KOPT-K1 (cell line): ENCODE measurements at regions not wholly inside any gene's neighbourhood (a gene's known extent, or its start where the extent isn't known, plus 50 kb on each side); places are given as distances from the start of the nearest gene placed in this dataset.

Experiments
- H3K27ac ChIP-seq: fragments of 200-600 bp; sonication (generic); 2 replicates; pipeline ENCODE4 v1.5.1; 2016; ENCODE audit warnings: antibody characterized with exemption, mild to moderate bottlenecking, low read depth, low read length; ENCODE audit not compliant: poor library complexity, severe bottlenecking
- H3K36me3 ChIP-seq: fragments of 200-600 bp; sonication (generic); 2 replicates; pipeline ENCODE4 v1.5.1; 2017; ENCODE audit warnings: antibody characterized with exemption, mild to moderate bottlenecking, low read length, moderate library complexity; ENCODE audit not compliant: insufficient read depth
- H3K9me3 ChIP-seq: fragments of 200-600 bp; sonication (generic); 2 replicates; pipeline ENCODE4 v1.5.1; 2017; ENCODE audit warnings: antibody characterized with exemption, low read length, mild to moderate bottlenecking; ENCODE audit not compliant: insufficient read depth, poor library complexity, severe bottlenecking

DNA sequence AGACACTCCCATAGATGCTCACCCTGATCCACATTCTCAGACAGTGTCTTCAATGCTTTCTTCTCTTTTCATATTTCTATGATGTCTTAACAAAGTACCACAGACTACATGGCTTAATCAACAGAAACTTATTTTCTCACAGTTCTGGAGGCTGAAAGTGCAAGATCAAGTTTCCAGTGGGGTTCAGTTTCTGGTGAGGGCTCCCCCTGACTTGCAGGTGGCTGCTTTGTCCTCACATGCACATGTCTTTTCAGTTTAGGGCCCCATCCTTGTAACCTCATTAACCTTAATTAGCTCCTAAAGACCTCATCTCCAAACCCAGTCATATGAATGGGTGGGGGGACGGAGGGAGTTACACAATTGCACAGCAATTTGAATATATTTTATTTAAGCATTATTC is 335.8 kb downstream of the AASDHPPT start:
- H3K27ac ChIP-seq = no peak overlapping the region
- H3K36me3 ChIP-seq = no peaks in the 10 kb centered on the region
- H3K9me3 ChIP-seq = no peaks in the 10 kb centered on the region

DNA sequence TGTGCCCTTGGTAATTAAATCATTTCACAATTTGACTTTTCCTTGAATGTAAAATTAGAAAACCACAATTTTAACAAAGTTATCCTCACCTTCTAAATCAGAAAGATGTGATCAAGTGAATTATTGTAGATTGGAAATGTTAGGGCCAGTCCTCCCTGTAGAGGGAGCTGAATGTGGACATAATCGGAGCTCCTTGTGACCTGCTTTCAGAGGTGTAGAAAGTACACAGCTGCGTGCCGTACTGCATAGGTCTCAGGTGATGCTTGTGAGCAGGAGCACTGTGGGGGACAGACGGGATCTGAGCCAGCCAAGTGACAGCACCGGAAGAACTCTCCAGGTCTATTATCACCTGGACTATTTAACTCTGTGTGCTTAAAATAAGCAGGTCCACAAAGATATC is 338.0 kb downstream of the AASDHPPT start:
- H3K27ac ChIP-seq = no peak overlapping the region
- H3K9me3 ChIP-seq = no peaks in the 10 kb centered on the region
- H3K36me3 ChIP-seq = no peaks in the 10 kb centered on the region

DNA sequence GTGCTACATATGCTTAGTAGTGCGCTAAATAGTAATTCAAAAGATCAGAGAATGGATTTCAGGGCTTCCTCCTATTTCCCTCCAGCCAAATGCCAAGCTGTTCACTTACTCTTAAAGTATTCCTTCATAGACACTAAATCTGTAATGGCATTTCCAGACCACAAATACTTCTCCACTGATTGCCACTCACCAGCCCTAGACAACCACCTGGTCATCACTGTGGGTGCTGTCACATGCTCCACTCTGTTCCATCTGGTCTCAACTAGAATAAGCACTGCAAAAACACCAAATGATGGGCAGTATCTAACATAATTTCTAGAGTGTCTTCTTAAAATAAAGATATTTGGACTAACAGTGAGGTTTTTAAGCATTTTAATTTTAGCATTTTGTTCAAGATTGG is 341.3 kb downstream of the AASDHPPT start:
- H3K9me3 ChIP-seq = no peaks in the 10 kb centered on the region
- no peak overlapping the region for H3K27ac ChIP-seq
- H3K36me3 ChIP-seq = no peaks in the 10 kb centered on the region

DNA sequence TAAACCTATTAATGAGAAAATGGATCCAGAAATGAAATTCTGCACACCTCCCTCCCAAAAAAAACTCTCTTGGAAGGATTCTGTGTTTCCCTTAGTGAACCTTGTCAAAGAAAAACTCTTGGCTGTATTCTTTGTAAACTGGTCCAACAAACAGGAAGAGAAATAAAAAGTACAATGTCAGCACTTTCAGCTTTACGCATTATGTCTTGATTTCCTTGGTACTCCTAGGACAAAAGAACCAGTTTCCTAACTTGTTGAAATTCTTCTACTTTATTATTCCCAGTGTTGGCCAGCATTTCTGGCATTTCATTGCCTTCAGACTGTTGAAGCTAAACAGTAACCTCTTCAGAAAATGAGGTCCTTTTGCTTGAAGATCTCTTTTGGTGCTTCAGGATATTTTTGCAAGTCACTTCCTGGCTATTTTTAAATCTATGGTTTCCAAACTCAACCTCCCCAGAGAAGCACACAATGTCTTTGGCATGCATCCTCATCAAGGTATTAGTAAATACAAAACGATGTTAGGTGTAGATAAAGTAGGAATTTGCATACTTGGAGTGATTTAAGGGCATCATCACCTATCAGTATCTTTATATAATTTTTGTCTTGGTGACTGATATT is 342.7 kb downstream of the AASDHPPT start:
- Histone ChIP-seq H3K27ac (no peak overlapping the region), H3K36me3 (no peaks in the 10 kb centered on the region), H3K9me3 (no peaks in the 10 kb centered on the region)

DNA sequence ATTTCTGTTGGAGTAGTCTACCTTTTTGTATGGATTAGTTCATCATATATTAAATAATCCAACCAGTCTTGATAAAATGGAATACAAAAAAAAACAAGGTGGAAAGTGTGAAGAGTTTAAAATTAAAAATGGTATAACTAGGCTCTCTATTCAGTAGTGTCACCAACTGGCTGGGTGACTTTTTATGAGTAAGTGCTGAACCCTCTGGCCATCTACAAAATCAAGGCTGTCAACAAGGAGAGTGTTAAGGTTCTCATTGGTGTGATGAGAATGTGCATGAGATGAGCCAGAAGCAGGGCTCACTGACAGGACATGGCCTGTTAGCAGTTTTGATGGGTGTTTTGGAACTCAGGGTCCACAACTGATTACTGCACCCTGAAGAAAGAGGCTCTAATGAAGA is 343.2 kb downstream of the AASDHPPT start:
- no peaks in the 10 kb centered on the region for H3K36me3 ChIP-seq
- H3K9me3 ChIP-seq = no peaks in the 10 kb centered on the region
- H3K27ac ChIP-seq = no peak overlapping the region

DNA sequence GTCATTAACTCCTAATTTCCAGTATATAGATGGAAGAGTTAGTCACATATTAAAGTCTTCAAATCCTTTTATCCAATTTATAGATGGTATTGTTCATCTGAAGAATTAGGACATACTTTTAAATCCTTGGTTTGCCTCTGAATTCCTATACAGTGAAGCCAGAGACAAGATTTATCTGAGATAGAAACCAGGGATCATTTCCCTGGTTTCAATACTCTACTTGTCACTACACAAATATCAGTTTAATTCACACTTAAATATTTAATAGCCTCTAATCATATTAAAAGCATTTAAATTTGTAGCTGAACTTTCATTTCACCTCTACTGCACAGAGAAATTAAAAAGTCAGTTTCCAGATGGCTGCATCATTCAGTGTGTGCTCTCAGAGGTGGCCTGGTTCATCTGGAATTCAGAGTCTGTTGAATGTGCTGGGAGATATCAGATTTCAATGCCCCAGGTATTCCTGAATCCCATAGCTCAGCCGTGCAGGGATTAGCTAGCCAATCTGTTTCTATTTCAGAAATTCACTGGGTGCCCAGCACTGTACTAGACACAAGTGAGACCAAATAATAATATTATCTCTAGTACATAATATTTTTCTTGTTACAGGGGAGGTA is 344.3 kb downstream of the AASDHPPT start:
- H3K27ac ChIP-seq = no peak overlapping the region

DNA sequence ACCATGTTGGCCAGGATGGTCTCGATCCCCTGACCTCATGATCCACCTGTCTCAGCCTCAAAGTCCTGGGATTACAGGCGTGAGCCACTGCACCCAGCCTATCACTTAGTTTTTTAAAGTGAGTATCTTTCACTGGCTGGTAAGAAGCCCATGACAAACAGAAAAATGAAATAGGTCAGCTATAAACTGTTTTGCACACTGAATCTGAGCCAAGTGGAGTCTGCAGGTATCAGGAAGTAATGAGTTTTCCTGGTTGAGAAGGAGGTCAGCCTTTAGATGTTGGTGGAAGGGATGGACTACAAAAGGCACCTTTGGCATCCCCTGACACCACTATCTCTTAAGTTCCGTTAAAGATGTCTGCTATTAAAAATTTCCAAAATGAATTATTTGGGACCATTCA is 345.1 kb downstream of the AASDHPPT start:
- H3K36me3 ChIP-seq = no peaks in the 10 kb centered on the region
- H3K27ac ChIP-seq = no peak overlapping the region
- no peaks in the 10 kb centered on the region for H3K9me3 ChIP-seq

More for the DNA sequence above, 344.3 kb downstream of the AASDHPPT start:
- no peaks in the 10 kb centered on the region for H3K36me3 ChIP-seq
- no peaks in the 10 kb centered on the region for H3K9me3 ChIP-seq

DNA sequence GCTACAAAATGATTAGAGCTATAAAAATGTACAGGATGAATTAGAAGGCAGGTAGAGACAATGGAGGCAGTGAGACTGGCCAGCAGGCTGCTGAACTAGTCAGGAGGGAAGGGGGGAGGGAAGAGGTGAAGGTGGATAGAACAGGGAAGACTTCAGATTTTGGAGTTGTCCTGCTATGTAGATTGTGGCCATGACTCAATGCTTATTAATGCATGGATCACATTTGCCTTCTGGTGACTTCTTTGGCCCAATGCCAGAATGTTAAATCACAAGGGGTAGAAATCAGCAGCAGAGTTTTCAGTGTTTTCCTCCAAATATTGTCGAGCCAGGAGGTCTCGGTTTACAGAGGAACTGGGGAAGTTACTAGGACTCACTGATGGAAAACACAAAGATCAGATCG is 346.6 kb downstream of the AASDHPPT start:
- H3K27ac ChIP-seq = no peak overlapping the region
- no peaks in the 10 kb centered on the region for H3K9me3 ChIP-seq
- H3K36me3 ChIP-seq = no peaks in the 10 kb centered on the region

DNA sequence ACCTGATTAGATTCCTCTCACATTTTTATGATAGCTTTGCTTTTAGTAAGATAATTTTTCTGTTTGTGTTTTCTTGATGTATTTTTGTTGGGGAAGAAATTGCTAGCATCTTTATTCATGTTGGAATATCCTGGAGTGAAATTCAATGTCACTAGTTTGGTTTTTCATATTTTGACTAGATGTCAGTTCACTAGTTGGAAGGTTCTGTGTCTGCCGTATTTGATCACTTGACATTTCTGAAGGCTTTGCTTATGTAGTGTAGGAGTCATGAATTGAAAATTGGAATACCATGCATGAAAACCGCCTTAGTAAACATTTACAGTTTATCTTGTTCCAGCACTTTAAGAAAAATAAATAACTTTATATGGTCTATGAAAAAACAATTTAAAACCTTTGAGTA is 348.4 kb downstream of the AASDHPPT start:
- H3K9me3 ChIP-seq = no peaks in the 10 kb centered on the region
- H3K36me3 ChIP-seq = no peaks in the 10 kb centered on the region
- no peak overlapping the region for H3K27ac ChIP-seq

DNA sequence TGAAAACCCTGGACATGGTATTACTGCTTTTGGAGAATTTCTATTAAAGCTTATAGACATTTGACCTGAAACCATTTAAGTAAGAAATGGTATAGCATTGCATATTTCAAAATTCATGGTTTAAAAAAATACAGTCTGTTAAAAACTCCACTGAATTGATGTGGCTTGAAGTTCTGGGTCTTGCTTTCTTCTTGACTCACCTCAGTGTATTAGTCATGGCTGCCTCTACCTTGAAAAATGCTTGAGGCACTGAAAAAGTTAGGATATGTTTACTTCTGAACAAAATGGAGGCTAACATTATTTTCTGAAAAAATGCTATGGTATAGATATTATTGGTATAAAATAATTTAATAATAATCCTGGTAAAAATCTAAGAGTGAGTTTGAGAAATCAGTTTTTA is 349.2 kb downstream of the AASDHPPT start:
- Histone ChIP-seq H3K36me3 (no peaks in the 10 kb centered on the region), H3K9me3 (no peaks in the 10 kb centered on the region), H3K27ac (no peak overlapping the region)

DNA sequence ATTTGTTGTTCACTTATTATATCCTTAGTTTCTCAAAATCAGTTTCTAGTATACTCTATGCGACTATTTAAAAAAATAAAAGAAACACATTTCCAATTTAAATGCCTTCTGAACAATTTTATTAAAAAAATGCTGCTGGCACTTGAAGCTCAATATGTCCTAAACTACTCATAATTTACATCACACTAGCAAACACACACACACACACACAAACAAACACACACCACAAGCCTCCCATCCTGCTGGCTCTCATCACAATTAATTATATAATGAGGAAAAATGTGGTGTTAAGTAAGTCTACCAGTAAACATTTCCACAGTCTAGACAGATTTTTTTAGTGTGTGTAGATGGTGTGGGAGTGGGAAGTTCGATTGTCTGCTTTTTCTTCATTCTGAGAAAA is 350.3 kb downstream of the AASDHPPT start:
- Histone ChIP-seq H3K9me3 (no peaks in the 10 kb centered on the region), H3K36me3 (no peaks in the 10 kb centered on the region), H3K27ac (no peak overlapping the region)

DNA sequence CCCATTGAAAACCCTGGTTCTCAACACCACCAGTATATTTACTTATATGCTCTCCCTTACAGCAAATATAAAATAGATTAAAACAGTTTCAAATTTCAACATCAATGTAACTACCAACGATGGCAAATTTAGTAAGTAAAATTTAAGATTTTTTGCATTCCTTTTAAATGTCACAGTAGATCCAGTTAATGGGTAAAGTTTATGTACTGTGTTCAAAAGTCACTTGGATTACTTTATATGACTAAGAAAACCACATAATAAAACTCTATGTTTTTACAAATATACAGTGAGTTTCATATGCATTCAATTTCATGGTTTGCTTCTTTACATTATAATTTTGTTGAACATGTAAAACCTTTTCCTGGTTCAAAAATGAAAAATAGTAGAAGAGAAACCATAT is 364.6 kb downstream of the AASDHPPT start:
- no peaks in the 10 kb centered on the region for H3K36me3 ChIP-seq
- H3K27ac ChIP-seq = no peak overlapping the region
- no peaks in the 10 kb centered on the region for H3K9me3 ChIP-seq

DNA sequence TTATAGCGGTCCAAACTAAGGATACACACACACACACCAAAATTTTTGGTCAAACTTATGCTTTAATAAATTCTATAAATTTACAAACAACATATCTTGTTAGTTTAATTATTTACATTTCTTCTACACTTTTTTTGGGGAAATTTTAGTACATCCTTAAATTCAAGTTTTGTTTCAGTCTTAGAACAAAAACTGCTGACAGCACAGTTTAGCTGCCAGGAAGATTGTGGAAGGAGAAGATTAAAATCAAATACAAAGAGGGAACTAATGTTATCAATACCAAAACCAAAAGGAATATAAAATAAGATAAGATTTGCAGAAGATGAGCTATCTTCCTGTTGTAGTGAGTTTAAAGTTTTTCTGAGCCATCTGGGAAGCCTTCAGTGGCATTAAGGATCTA is 368.8 kb downstream of the AASDHPPT start:
- Histone ChIP-seq H3K27ac (no peak overlapping the region), H3K9me3 (no peaks in the 10 kb centered on the region), H3K36me3 (no peaks in the 10 kb centered on the region)

DNA sequence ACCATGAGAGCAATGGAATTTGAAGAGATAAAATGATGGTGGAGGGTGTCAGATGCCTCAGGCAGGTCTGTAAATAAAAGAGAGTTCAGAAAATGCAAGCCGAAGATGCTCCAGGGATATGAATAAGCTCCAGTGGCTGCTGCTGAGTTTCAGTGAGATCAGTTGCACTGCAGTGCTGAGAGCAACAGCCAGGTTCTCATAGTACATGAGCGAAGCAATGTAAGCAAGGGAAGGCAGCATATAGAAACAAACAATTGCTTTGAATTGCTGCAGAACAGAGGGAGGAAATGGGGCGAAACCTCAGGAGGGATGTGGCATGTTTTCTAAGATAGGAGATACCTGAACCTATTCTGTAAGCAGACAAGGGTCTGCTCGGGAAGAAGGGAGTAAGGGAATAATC is 369.5 kb downstream of the AASDHPPT start:
- H3K27ac ChIP-seq = no peak overlapping the region
- no peaks in the 10 kb centered on the region for H3K36me3 ChIP-seq
- no peaks in the 10 kb centered on the region for H3K9me3 ChIP-seq

DNA sequence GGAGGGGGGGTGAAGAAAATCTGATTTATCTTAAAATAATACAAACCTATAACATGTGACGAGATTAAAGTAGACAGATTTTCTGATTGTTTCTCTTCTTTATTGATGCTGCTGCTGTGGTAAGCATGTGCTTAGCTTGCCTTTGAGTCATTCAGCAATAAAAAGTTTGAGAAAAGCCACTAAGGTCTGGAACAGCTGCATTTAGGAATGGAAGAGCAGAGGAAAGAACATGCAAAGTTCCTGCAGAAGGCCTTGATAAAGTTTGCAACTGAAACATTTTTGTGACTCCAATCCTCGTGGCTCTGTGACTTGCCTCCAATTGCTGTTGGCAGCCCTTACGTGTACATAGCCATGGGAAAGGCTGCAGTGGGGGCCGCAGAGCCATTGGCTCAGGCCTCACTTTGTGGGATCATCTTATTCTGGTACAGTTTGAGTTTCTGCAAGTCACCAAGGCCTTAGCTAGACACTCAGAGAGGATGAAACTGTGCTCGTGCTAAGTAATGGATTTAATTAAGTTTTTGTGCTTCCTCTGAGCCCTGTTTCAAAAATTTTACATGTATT is 370.2 kb downstream of the AASDHPPT start:
- H3K9me3 ChIP-seq = no peaks in the 10 kb centered on the region
- no peak overlapping the region for H3K27ac ChIP-seq

DNA sequence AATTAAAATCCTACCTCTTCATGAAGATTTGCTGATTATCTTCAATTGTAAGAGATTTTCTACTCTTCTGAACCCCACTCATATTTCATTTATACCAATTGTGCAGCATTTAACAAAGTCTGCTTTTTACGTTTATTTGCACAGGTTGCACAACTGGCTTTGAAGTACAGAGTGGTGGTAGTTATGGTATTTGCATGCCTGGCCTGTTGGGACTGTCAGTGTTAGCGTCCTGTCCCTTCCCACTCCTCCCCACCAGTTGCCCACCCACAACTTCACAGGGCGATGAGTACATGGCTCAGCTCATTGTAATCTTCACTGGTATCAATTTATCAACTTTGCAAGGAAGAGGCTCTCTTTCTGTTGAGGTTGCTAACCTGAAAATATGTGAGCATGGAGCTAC is 372.3 kb downstream of the AASDHPPT start:
- Histone ChIP-seq H3K36me3 (no peaks in the 10 kb centered on the region), H3K9me3 (no peaks in the 10 kb centered on the region), H3K27ac (no peak overlapping the region)

More for the DNA sequence above, 370.2 kb downstream of the AASDHPPT start:
- no peaks in the 10 kb centered on the region for H3K36me3 ChIP-seq
